H1 (cell line): ENCODE measurements at regions not wholly inside any gene's neighbourhood (a gene's known extent, or its start where the extent isn't known, plus 50 kb on each side); places are given as distances from the start of the nearest gene placed in this dataset.

Source experiments
- CTCF ChIA-PET: fragments of 300-600 bp; sonication (Branson Sonifier 250); formaldehyde crosslinking; loops from one replicate; lab custom pipeline; 2021; ENCODE audit not compliant: partially characterized antibody; lab: Charles Lee
- POLR2A ChIA-PET: fragments of 300-600 bp; sonication (Branson Sonifier 250); formaldehyde crosslinking; loops from one replicate; lab custom pipeline; 2021; ENCODE audit warnings: inconsistent platforms; ENCODE audit not compliant: partially characterized antibody; lab: Charles Lee
- DNase-seq, 2 experiments: peaks; one replicate each; pipeline versions ENCODE4 v3.0.0 to v3.0.0-alpha.2; 2010 to 2022; ENCODE audit warnings: low spot score in 2 of 2, low read depth in 1 of 2, mixed read lengths in 1 of 2
- FAIRE-seq: peaks from 2 replicates; lab custom pipeline; 2011; peaks lifted over from hg19 to GRCh38; lab: Jason Lieb, UNC
- H2AFZ ChIP-seq: 2 replicates; pipeline ENCODE4 v1.8.1; 2012; ENCODE audit warnings: low read length, inconsistent platforms
- H2AK5ac ChIP-seq: 2 replicates; pipeline ENCODE4 v1.6.1; 2013; ENCODE audit warnings: low read depth, low read length
- H2BK120ac ChIP-seq: replicated peaks from 2 replicates; pipeline ENCODE3; 2013; ENCODE audit warnings: low read depth, low read length, inconsistent platforms
- H2BK12ac ChIP-seq: 2 replicates; pipeline ENCODE4 v1.6.1; 2013; ENCODE audit warnings: low read depth, low read length
- H2BK15ac ChIP-seq: 2 replicates; pipeline ENCODE4 v1.6.1; 2013; ENCODE audit warnings: low read length
- H2BK20ac ChIP-seq: 2 replicates; pipeline ENCODE4 v1.6.1; 2013; ENCODE audit warnings: low read length
- H2BK5ac ChIP-seq: 2 replicates; pipeline ENCODE4 v1.6.1; 2013; ENCODE audit warnings: low read depth, low read length
- H3K14ac ChIP-seq: 2 replicates; pipeline ENCODE4 v1.6.1; 2013; ENCODE audit warnings: inconsistent platforms; ENCODE audit not compliant: insufficient read length
- H3K18ac ChIP-seq: 2 replicates; pipeline ENCODE4 v1.6.1; 2013; ENCODE audit warnings: low read length; ENCODE audit errors: extremely low read depth
- H3K23ac ChIP-seq: 2 replicates; pipeline ENCODE4 v1.6.1; 2013; ENCODE audit warnings: inconsistent platforms; ENCODE audit not compliant: insufficient read length
- H3K23me2 ChIP-seq: 2 replicates; pipeline ENCODE4 v1.6.1; 2013; ENCODE audit warnings: low read depth, low read length
- H3K27ac ChIP-seq: 2 replicates; pipeline ENCODE4 v1.6.1; 2011; ENCODE audit warnings: low read depth, low read length, inconsistent platforms
- H3K27me3 ChIP-seq, 4 experiments: replicated peaks in 1 of 4; 1 replicate in 1 of 4; 2 replicates in 3 of 4; pipeline versions ENCODE4 v1.6.1 to v1.8.1; 2011 to 2013; ENCODE audit warnings: low read length in 3 of 4, mild to moderate bottlenecking in 3 of 4, inconsistent platforms in 2 of 4, mixed read lengths in 2 of 4, moderate library complexity in 1 of 4; ENCODE audit not compliant: control insufficient read depth in 3 of 4, insufficient read depth in 3 of 4; ENCODE audit errors: extremely low read depth in 1 of 4
- H3K36me3 ChIP-seq, 4 experiments: 2 replicates each; pipeline versions ENCODE4 v1.6.1 to v1.8.1; 2011 to 2013; ENCODE audit warnings: mild to moderate bottlenecking in 4 of 4, low read length in 3 of 4, moderate library complexity in 2 of 4, control low read depth in 1 of 4, inconsistent platforms in 1 of 4; ENCODE audit not compliant: insufficient read depth in 4 of 4, control insufficient read depth in 2 of 4
- H3K4ac ChIP-seq: replicated peaks from 2 replicates; pipeline ENCODE3; 2013; ENCODE audit warnings: low read length, low read depth, mixed read lengths, inconsistent platforms; ENCODE audit not compliant: insufficient read length
- H3K4me1 ChIP-seq, 4 experiments: replicated peaks in 1 of 4; 1 replicate in 1 of 4; 2 replicates in 3 of 4; pipeline versions ENCODE4 v1.6.1 to v1.8.1; 2011 to 2013; ENCODE audit warnings: low read length in 3 of 4, inconsistent platforms in 2 of 4, mixed read lengths in 1 of 4; ENCODE audit not compliant: insufficient read depth in 4 of 4, control insufficient read depth in 3 of 4
- H3K4me2 ChIP-seq, 2 experiments: 2 replicates each; pipeline versions ENCODE4 v1.6.1 to v1.8.1; 2011 to 2013; ENCODE audit warnings: low read depth in 2 of 2, low read length in 2 of 2, control low read depth in 1 of 2, inconsistent platforms in 1 of 2, mild to moderate bottlenecking in 1 of 2; ENCODE audit not compliant: insufficient read depth in 1 of 2
- H3K4me3 ChIP-seq, 4 experiments: fragments of 200-600, 300-600 bp in 1 of 4; sonication (generic), shearing (Covaris generic), sonication (Bioruptor Twin) in 1 of 4; 2 replicates each; pipeline versions ENCODE4 v1.5.1 to v1.8.1; 2011 to 2016; ENCODE audit warnings: low read length in 4 of 4, low read depth in 3 of 4, control low read depth in 2 of 4, inconsistent platforms in 2 of 4, mild to moderate bottlenecking in 2 of 4, mixed read lengths in 1 of 4, moderate library complexity in 1 of 4; ENCODE audit not compliant: insufficient read depth in 2 of 4; ENCODE audit errors: extremely low read depth in 1 of 4
- H3K56ac ChIP-seq: replicated peaks from 2 replicates; pipeline ENCODE3; 2013; ENCODE audit warnings: low read depth, mild to moderate bottlenecking, mixed read lengths, low read length, inconsistent platforms; ENCODE audit not compliant: insufficient read length
- H3K79me1 ChIP-seq: 2 replicates; pipeline ENCODE4 v1.6.1; 2013; ENCODE audit warnings: low read depth, low read length, control low read depth
- H3K79me2 ChIP-seq, 2 experiments: 2 replicates each; pipeline versions ENCODE4 v1.6.1 to v1.8.1; 2012 to 2013; ENCODE audit warnings: low read length in 2 of 2, mild to moderate bottlenecking in 2 of 2, inconsistent platforms in 1 of 2; ENCODE audit not compliant: insufficient read depth in 2 of 2, control insufficient read depth in 1 of 2
- H3K9ac ChIP-seq, 4 experiments: replicated peaks in 1 of 4; 1 replicate in 1 of 4; 2 replicates in 3 of 4; pipeline versions ENCODE4 v1.6.1 to v1.8.1; 2011 to 2013; ENCODE audit warnings: low read depth in 3 of 4, low read length in 3 of 4, control low read depth in 2 of 4, mild to moderate bottlenecking in 2 of 4, moderate library complexity in 2 of 4, inconsistent platforms in 1 of 4; ENCODE audit errors: extremely low read depth in 1 of 4
- H3K9me3 ChIP-seq, 2 experiments: 2 replicates each; pipeline versions ENCODE4 v1.6.1 to v1.8.1; 2012 to 2013; ENCODE audit warnings: mild to moderate bottlenecking in 2 of 2, moderate library complexity in 2 of 2, control low read depth in 1 of 2, inconsistent platforms in 1 of 2, low read depth in 1 of 2, low read length in 1 of 2, mixed read lengths in 1 of 2; ENCODE audit not compliant: insufficient read depth in 2 of 2
- H4K20me1 ChIP-seq, 2 experiments: replicated peaks in 1 of 2; 2 replicates each; pipeline versions ENCODE3 to v1.8.1; 2011 to 2013; ENCODE audit warnings: inconsistent platforms in 2 of 2, low read length in 2 of 2, mild to moderate bottlenecking in 1 of 2; ENCODE audit not compliant: insufficient read depth in 2 of 2, control insufficient read depth in 1 of 2
- H4K5ac ChIP-seq: 2 replicates; pipeline ENCODE4 v1.6.1; 2013; ENCODE audit warnings: low read length, low read depth, mixed read lengths, inconsistent platforms; ENCODE audit not compliant: insufficient read length
- H4K8ac ChIP-seq: 2 replicates; pipeline ENCODE4 v1.8.0; 2013; ENCODE audit warnings: mild to moderate bottlenecking, moderate library complexity, low read length, inconsistent platforms; ENCODE audit not compliant: insufficient read depth; ENCODE audit errors: extremely low read depth
- H4K91ac ChIP-seq: replicated peaks from 2 replicates; pipeline ENCODE3; 2013; ENCODE audit warnings: low read length, mixed read lengths, inconsistent platforms; ENCODE audit not compliant: insufficient read length
- NRF1 ChIP-seq: IDR thresholded peaks from 2 replicates; pipeline ENCODE4 v1.6.1; 2011; ENCODE audit warnings: mild to moderate bottlenecking, low read depth, low read length, improper control_type of control experiment
- SAP30 ChIP-seq: fragments of 300-600 bp; sonication (generic); IDR thresholded peaks from 2 replicates; pipeline ENCODE4 v1.7.1; 2012; ENCODE audit warnings: low read length, moderate library complexity, mild to moderate bottlenecking, inconsistent platforms; ENCODE audit not compliant: insufficient read depth, insufficient replicate concordance
- SIRT6 ChIP-seq: IDR thresholded peaks from one replicate; pipeline ENCODE4 v1.7.1; 2012; ENCODE audit warnings: low read length, inconsistent platforms
- USF2 ChIP-seq: IDR thresholded peaks from 2 replicates; pipeline ENCODE4 v1.6.1; 2011; ENCODE audit warnings: low read length, improper control_type of control experiment
- WGBS, 2 experiments: shearing (Covaris generic) in 1 of 2; methylation state at CpG; one replicate each; pipeline versions ENCODE4 v1.1.6 to v1.1.7; 2013 to 2015; ENCODE audit warnings: low lambda C conversion rate in 2 of 2, mixed read lengths in 2 of 2, inconsistent platforms in 1 of 2, low coverage in 1 of 2, missing lambda C conversion rate in 1 of 2; ENCODE audit not compliant: insufficient replicate concordance in 2 of 2, insufficient coverage in 1 of 2, insufficient read length in 1 of 2; ENCODE audit errors: extremely low coverage in 1 of 2, missing lambda C conversion rate in 1 of 2; 5-methylcytosine and 5-hydroxymethylcytosine counted together

GRCh38 chr1:164380893-164381292, 178.1 kb upstream of the PBX1 start:
- no peak overlapping the region for H3K23ac ChIP-seq
- H3K14ac ChIP-seq: no peak overlapping the region
- H2AFZ ChIP-seq: no peak overlapping the region
- H2BK15ac ChIP-seq: no peak overlapping the region
- no peak overlapping the region for H3K18ac ChIP-seq
- H4K91ac ChIP-seq: no peak overlapping the region
- FAIRE-seq (no peak), DNase-seq (no peak)
- 79% methylated on average over 4 of the region's 4 CpGs; no CpG with 5 or more reads in 1 of the 2 experiments for WGBS, 2 experiments
- no peaks in the 10 kb centered on the region for H3K9me3 ChIP-seq
- H2BK120ac ChIP-seq: no peak overlapping the region
- H3K27me3 ChIP-seq: no peaks in the 10 kb centered on the region
- no peak overlapping the region for H2BK20ac ChIP-seq
- CTCF ChIA-PET: interaction anchor here (0.7 kb wide), 1 partner anchor 79 kb away, joined by 3 read pairs; no protein-coding TSS in a partner anchor
- no peak overlapping the region for H2BK12ac ChIP-seq
- H4K20me1 ChIP-seq: no peaks in the 10 kb centered on the region
- no peaks in the 10 kb centered on the region for H3K79me1 ChIP-seq
- H3K23me2 ChIP-seq: no peaks in the 10 kb centered on the region
- POLR2A ChIA-PET: interaction anchor here (0.7 kb wide), 1 partner anchor 512 kb away, joined by 3 read pairs; no protein-coding TSS in a partner anchor
- no peak overlapping the region for H3K4ac ChIP-seq
- no peaks in the 10 kb centered on the region for H3K79me2 ChIP-seq
- no peak overlapping the region for H3K4me2 ChIP-seq
- H2AK5ac ChIP-seq: no peak overlapping the region
- H3K56ac ChIP-seq: no peak overlapping the region
- no peak overlapping the region for H2BK5ac ChIP-seq
- H4K5ac ChIP-seq: no peak overlapping the region
- H3K27ac ChIP-seq: no peak overlapping the region
- no peak overlapping the region for H3K9ac ChIP-seq
- H3K4me1 ChIP-seq: no peaks in the 10 kb centered on the region
- TF ChIP-seq SAP30: no peak
- no peak for TF ChIP-seq USF2
- TF ChIP-seq SIRT6: no peak
- no peak for TF ChIP-seq NRF1
- H4K8ac ChIP-seq: no peak overlapping the region
- no peak overlapping the region for H3K4me3 ChIP-seq
- no peaks in the 10 kb centered on the region for H3K36me3 ChIP-seq
